HG03039 (cell line): ENCODE measurements at regions not wholly inside any gene's neighbourhood (a gene's known extent, or its start where the extent isn't known, plus 50 kb on each side); places are given as distances from the start of the nearest gene placed in this dataset.
"Not testable (repeated sequence)": the region's sequence is repeated elsewhere in the genome, so short reads cannot be mapped to it uniquely, and the experiment has no call there.

Source experiments
- ATAC-seq: cut with Tn5 transposase; IDR thresholded peaks from one replicate; pipeline ENCODE4 v1.9.1; 2021; ENCODE audit warnings: mild to moderate bottlenecking, moderate library complexity; ENCODE audit not compliant: unreplicated experiment

- not testable (repeated sequence) for ATAC-seq
Measured at GRCh38 chr1:120609015-120609573, 114.7 kb upstream of the NBPF26 start.

- not testable (repeated sequence) for ATAC-seq
Measured at GRCh38 chr1:120609834-120610233, 113.9 kb upstream of the NBPF26 start.

- ATAC-seq, result not testable (repeated sequence)
Measured at GRCh38 chr1:120614931-120615639, 108.7 kb upstream of the NBPF26 start.

GRCh38 chr1:120617493-120617892 lies 106.3 kb upstream of the NBPF26 start:
- ATAC-seq, result not testable (repeated sequence)

- not testable (repeated sequence) for ATAC-seq
Measured at GRCh38 chr1:120619867-120620692, 103.7 kb upstream of the NBPF26 start.

GRCh38 chr1:120620693-120620969 lies 103.1 kb upstream of the NBPF26 start:
- not testable (repeated sequence) for ATAC-seq

- ATAC-seq, result not testable (repeated sequence)
Measured at GRCh38 chr1:120621278-120621677, 102.5 kb upstream of the NBPF26 start.

- not testable (repeated sequence) for ATAC-seq
Measured at GRCh38 chr1:120623539-120623938, 100.2 kb upstream of the NBPF26 start.

GRCh38 chr1:120624565-120625064 lies 99.1 kb upstream of the NBPF26 start:
- ATAC-seq, result not testable (repeated sequence)

- not testable (repeated sequence) for ATAC-seq
Measured at GRCh38 chr1:120629832-120630455, 93.8 kb upstream of the NBPF26 start.

GRCh38 chr1:120634816-120635806 lies 88.6 kb upstream of the NBPF26 start:
- not testable (repeated sequence) for ATAC-seq

GRCh38 chr1:120640261-120641013 lies 83.3 kb upstream of the NBPF26 start:
- not testable (repeated sequence) for ATAC-seq

- not testable (repeated sequence) for ATAC-seq
Measured at GRCh38 chr1:120641014-120641302, 82.8 kb upstream of the NBPF26 start.

- not testable (repeated sequence) for ATAC-seq
Measured at GRCh38 chr1:120647182-120647581, 76.6 kb upstream of the NBPF26 start.

- not testable (repeated sequence) for ATAC-seq
Measured at GRCh38 chr1:120648915-120649623, 74.7 kb upstream of the NBPF26 start.

GRCh38 chr1:120649730-120650129 lies 74.0 kb upstream of the NBPF26 start:
- not testable (repeated sequence) for ATAC-seq

GRCh38 chr1:120654114-120654513 lies 69.6 kb upstream of the NBPF26 start:
- ATAC-seq, result not testable (repeated sequence)

- ATAC-seq, result not testable (repeated sequence)
Measured at GRCh38 chr1:120655394-120655793, 68.4 kb upstream of the NBPF26 start.

GRCh38 chr1:120656116-120656515 lies 67.6 kb upstream of the NBPF26 start:
- ATAC-seq, result not testable (repeated sequence)
